Breast epithelium (tissue), 4 donors: ENCODE measurements at regions not wholly inside any gene's neighbourhood (a gene's known extent, or its start where the extent isn't known, plus 50 kb on each side); places are given as distances from the start of the nearest gene placed in this dataset.

Source experiments
- DNase-seq, 2 donors: peaks; one replicate each; pipeline ENCODE4 v3.0.0-alpha.2; 2019; ENCODE audit warnings: low spot score in 2 of 2
- H3K27ac ChIP-seq, 2 donors: fragments of 200-600 bp; sonication (generic) in 1 of 2; one replicate each; pipeline ENCODE4 v1.5.1; 2016 to 2019; ENCODE audit warnings: mild to moderate bottlenecking in 1 of 2
- H3K27me3 ChIP-seq, 2 donors: fragments of 200-600 bp; sonication (generic) in 1 of 2; one replicate each; pipeline versions ENCODE4 v1.5.1 to v1.6.0; 2017 to 2019; ENCODE audit warnings: control low read depth in 1 of 2, mild to moderate bottlenecking in 1 of 2
- H3K36me3 ChIP-seq: fragments of 200-600 bp; one replicate; pipeline ENCODE4 v1.5.1; 2019
- H3K4me1 ChIP-seq, 2 donors: fragments of 200-600 bp; sonication (generic); one replicate each; pipeline ENCODE4 v1.5.1; 2016 to 2019; ENCODE audit warnings: control low read depth in 1 of 2
- H3K4me3 ChIP-seq, 3 donors: fragments of 200-600 bp; sonication (generic); 1 replicate in 2 of 3; 2 replicates in 1 of 3; pipeline ENCODE4 v1.5.1; 2016 to 2019; ENCODE audit warnings: mild to moderate bottlenecking in 3 of 3, moderate library complexity in 2 of 3
- H3K9me3 ChIP-seq, 2 donors: fragments of 200-600 bp; sonication (generic) in 1 of 2; one replicate each; pipeline ENCODE4 v1.5.1; 2016 to 2019; ENCODE audit warnings: control low read depth in 1 of 2
- POLR2A ChIP-seq: fragments of 450-650 bp; IDR thresholded peaks from one replicate; pipeline ENCODE4 v1.6.1; 2016; ENCODE audit warnings: antibody characterized with exemption, mild to moderate bottlenecking, moderate library complexity
- POLR2AphosphoS5 ChIP-seq, 3 donors: sonication (generic); formaldehyde crosslinking; IDR thresholded peaks; one replicate each; pipeline ENCODE4 v1.6.1; 2017; ENCODE audit warnings: antibody characterized with exemption in 3 of 3
- intact Hi-C: fragments of 100-400 bp; cut with DNase I; formaldehyde crosslinking; loops from one replicate; pipeline ENCODE4 v1.15.1; 2023; ENCODE audit warnings: low total_unique reads
- TF ChIP-seq, protein P1 (sequence below), 3 donors: fragments of 450-650 bp; IDR thresholded peaks; one replicate each; pipeline ENCODE4 v1.5.1; 2016 to 2017; ENCODE audit warnings: antibody characterized with exemption in 3 of 3, mild to moderate bottlenecking in 3 of 3, moderate library complexity in 3 of 3

DNA sequence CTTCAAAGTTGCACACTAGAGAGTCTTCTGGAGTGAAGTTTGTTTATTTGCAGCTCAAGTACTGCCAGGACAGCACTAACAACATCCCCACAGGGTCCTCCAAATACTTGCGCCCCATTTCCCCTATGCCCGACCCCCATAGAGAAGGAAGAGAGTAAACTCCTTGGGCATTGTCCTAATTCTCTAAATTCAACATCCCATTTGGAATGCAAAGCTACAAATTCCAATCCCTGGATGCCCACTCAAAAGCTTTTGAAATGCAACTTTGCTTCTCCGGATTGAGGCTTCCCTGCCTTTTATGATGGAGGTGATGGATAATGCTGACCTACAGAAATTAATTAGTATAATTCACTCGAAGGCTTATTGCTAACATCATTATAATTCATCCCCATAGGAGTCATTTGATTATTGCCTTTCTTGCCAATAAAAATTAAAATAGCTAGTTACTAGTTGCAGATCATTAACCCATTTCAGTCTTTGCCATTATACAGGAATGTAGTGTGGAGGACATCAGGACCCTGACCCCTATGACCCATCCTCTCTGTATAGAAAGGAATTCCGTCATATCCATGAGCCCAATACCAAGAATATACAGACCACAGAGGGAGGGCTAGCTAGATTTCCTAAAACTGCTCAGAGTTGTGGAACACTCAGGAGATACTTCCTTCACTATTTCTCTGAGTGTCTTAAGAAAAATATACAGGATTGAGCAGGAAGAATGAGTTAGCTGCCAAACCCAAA is 277.6 kb downstream of the ZNF608 start:
- H3K27ac ChIP-seq = no peak overlapping the region
- H3K36me3 ChIP-seq = no peaks in the 10 kb centered on the region
- H3K27me3 ChIP-seq = no peaks in the 10 kb centered on the region
- DNase-seq = no peak
- intact Hi-C loops = no loop called here
- no peaks in the 10 kb centered on the region for H3K4me1 ChIP-seq
- H3K9me3 ChIP-seq = no peaks in the 10 kb centered on the region
- TF ChIP-seq, protein P1, sequence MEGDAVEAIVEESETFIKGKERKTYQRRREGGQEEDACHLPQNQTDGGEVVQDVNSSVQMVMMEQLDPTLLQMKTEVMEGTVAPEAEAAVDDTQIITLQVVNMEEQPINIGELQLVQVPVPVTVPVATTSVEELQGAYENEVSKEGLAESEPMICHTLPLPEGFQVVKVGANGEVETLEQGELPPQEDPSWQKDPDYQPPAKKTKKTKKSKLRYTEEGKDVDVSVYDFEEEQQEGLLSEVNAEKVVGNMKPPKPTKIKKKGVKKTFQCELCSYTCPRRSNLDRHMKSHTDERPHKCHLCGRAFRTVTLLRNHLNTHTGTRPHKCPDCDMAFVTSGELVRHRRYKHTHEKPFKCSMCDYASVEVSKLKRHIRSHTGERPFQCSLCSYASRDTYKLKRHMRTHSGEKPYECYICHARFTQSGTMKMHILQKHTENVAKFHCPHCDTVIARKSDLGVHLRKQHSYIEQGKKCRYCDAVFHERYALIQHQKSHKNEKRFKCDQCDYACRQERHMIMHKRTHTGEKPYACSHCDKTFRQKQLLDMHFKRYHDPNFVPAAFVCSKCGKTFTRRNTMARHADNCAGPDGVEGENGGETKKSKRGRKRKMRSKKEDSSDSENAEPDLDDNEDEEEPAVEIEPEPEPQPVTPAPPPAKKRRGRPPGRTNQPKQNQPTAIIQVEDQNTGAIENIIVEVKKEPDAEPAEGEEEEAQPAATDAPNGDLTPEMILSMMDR (IDR thresholded peaks at IDR 0.05) = no peak
- TF ChIP-seq POLR2A = no peak
- TF ChIP-seq POLR2AphosphoS5 (IDR thresholded peaks at IDR 0.05) = no peak
- no peak overlapping the region for H3K4me3 ChIP-seq

DNA sequence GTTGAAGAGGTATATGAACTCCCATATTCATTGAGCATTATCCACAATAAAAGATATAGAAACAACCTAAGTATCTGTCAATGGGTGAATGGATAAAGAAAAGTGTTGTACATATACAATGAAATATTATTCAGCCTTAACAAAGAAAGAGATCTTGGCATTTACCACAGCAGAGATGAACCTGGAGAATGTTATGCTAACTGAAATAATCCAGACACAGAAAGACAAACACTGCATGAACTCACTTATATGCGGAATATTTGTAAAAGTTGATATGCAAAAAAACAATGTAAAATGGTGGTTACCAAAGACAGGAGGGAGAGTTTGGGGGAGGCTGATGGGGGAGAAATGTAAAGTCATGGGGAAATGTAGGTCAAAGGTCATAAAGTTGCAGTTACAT is 278.7 kb downstream of the ZNF608 start:
- Histone ChIP-seq H3K4me3 (no peak overlapping the region), H3K4me1 (no peaks in the 10 kb centered on the region), H3K27ac (no peak overlapping the region), H3K27me3 (no peaks in the 10 kb centered on the region), H3K36me3 (no peaks in the 10 kb centered on the region), H3K9me3 (no peaks in the 10 kb centered on the region)
- TF ChIP-seq POLR2A (no peak), POLR2AphosphoS5 (IDR thresholded peaks at IDR 0.05) (no peak)
- TF ChIP-seq, protein P1 (IDR thresholded peaks at IDR 0.05) = no peak
- no peak for DNase-seq
- intact Hi-C loops = no loop called here

DNA sequence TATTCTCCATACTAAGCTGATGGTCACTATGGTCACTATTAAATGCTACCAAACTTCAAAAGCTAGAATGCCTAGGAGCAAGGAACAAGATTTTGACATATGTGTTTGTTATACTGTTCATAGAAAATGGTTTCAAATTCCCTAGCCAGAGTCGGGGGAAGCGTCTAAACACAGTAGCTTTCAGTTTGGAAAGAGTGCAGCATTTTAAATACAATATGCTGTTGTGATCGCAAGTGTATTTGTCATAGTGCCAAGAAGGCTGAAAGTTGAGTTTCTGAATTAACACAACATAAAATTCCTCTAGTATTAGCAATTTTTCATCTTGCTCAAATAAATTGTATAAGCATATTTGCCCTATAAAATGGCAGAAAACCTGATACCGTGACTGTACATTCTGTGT is 280.4 kb downstream of the ZNF608 start:
- Histone ChIP-seq H3K36me3 (no peaks in the 10 kb centered on the region), H3K27ac (no peak overlapping the region), H3K9me3 (no peaks in the 10 kb centered on the region), H3K4me3 (no peak overlapping the region), H3K27me3 (no peaks in the 10 kb centered on the region), H3K4me1 (no peaks in the 10 kb centered on the region)
- TF ChIP-seq POLR2A = no peak
- TF ChIP-seq, protein P1 (IDR thresholded peaks at IDR 0.05) = no peak
- TF ChIP-seq POLR2AphosphoS5 (IDR thresholded peaks at IDR 0.05) = no peak
- intact Hi-C loops = no loop called here
- DNase-seq = no peak

DNA sequence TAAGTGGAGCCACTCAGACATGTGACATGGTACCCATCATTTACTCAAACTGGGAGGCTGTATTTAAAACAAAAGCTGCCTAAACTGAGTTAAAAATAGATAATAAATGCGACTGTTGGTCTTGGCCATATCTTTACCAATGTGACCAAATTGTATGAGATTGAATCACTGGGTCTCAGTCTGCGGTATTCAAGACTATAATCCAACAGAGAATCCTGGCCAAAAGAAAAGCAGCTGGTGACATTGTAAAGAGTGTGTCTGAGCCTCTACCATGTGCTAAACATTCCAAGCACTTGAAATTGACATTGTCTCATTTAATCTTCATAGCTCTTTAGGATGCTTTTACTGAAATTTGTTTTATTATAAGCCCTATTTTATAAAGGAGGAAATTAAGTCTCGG is 282.6 kb downstream of the ZNF608 start:
- H3K27ac ChIP-seq = no peak overlapping the region
- H3K27me3 ChIP-seq = no peaks in the 10 kb centered on the region

DNA sequence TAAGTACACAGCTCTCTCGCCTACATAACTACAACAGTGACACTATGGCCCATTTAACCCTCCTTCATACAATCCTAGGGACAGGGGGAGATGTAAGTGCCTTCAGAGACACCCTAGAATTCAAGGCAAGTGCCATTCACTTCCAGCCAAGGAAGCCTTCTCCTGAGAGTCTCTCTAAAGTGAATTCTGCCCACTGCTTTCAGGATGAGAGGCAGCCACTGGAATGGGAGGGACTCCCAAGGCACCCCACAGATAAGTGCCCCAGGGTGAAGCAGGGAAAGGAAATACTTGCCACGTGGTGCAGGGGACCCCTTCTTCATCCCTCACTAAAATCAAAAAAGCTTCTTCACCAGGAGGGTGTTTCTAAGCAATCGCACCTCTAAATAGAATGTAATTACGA is 283.7 kb downstream of the ZNF608 start:
- no peak for TF ChIP-seq POLR2A
- TF ChIP-seq POLR2AphosphoS5 (IDR thresholded peaks at IDR 0.05) = no peak
- TF ChIP-seq, protein P1 (IDR thresholded peaks at IDR 0.05) = no peak
- H3K9me3 ChIP-seq = no peaks in the 10 kb centered on the region
- no peak for DNase-seq
- H3K4me3 ChIP-seq = no peak overlapping the region
- no peaks in the 10 kb centered on the region for H3K27me3 ChIP-seq
- H3K36me3 ChIP-seq = no peaks in the 10 kb centered on the region
- H3K27ac ChIP-seq = no peak overlapping the region
- H3K4me1 ChIP-seq = no peaks in the 10 kb centered on the region
- intact Hi-C loops = no loop called here

More for the DNA sequence above, 282.6 kb downstream of the ZNF608 start:
- no peaks in the 10 kb centered on the region for H3K36me3 ChIP-seq
- intact Hi-C loops = no loop called here
- no peaks in the 10 kb centered on the region for H3K9me3 ChIP-seq
- H3K4me1 ChIP-seq = no peaks in the 10 kb centered on the region
- TF ChIP-seq, protein P1 (IDR thresholded peaks at IDR 0.05) = no peak
- TF ChIP-seq POLR2AphosphoS5 (IDR thresholded peaks at IDR 0.05) (no peak), POLR2A (no peak)
- DNase-seq = no peak
- no peak overlapping the region for H3K4me3 ChIP-seq
